PC-9 (cell line): ENCODE measurements at regions not wholly inside any gene's neighbourhood (a gene's known extent, or its start where the extent isn't known, plus 50 kb on each side); places are given as distances from the start of the nearest gene placed in this dataset.

Experiments used
- BruUV-seq: library from RNA; stranded (reverse); fragments of 400-500 nt; replicated peaks from 2 replicates; lab custom pipeline; 2021; lab: Mats Ljungman, UMichigan
- CTCF ChIA-PET: fragments of 300-600 bp; sonication (Branson Sonifier 250); formaldehyde crosslinking; loops from one replicate; lab custom pipeline; 2022; ENCODE audit warnings: antibody characterized with exemption; lab: Charles Lee
- POLR2A ChIA-PET: fragments of 300-600 bp; sonication (Branson Sonifier 250); formaldehyde crosslinking; loops from one replicate; lab custom pipeline; 2022; ENCODE audit warnings: antibody characterized with exemption; ENCODE audit not compliant: unreplicated experiment; lab: Charles Lee
- DNase-seq, 2 experiments: peaks; one replicate each; pipeline versions ENCODE4 v3.0.0 to v3.0.0-alpha.2; 2015 to 2022; ENCODE audit warnings: mixed read lengths in 1 of 2
- H2AFZ ChIP-seq: fragments of 200-600 bp; sonication (generic); 2 replicates; pipeline ENCODE4 v1.8.1; 2017; ENCODE audit warnings: antibody characterized with exemption
- H3F3A ChIP-seq: fragments of 200-600 bp; sonication (generic); 2 replicates; pipeline ENCODE4 v1.8.1; 2017; ENCODE audit warnings: antibody characterized with exemption, mild to moderate bottlenecking, low read depth; ENCODE audit not compliant: insufficient read depth
- H3K27ac ChIP-seq: fragments of 200-600 bp; sonication (generic); 2 replicates; pipeline ENCODE4 v1.6.1; 2016; ENCODE audit warnings: mixed run types
- H3K27me3 ChIP-seq: fragments of 200-600 bp; sonication (generic); 2 replicates; pipeline ENCODE4 v1.6.1; 2016; ENCODE audit warnings: low read depth, mixed run types; ENCODE audit not compliant: insufficient read depth
- H3K36me3 ChIP-seq: fragments of 200-600 bp; sonication (generic); 2 replicates; pipeline ENCODE4 v1.6.1; 2016; ENCODE audit warnings: low read depth, mixed run types
- H3K4me1 ChIP-seq: fragments of 200-600 bp; sonication (generic); replicated peaks from 2 replicates; pipeline ENCODE4 v1.6.1; 2016; ENCODE audit warnings: mixed run types; ENCODE audit not compliant: insufficient read depth
- H3K4me2 ChIP-seq: fragments of 200-600 bp; sonication (generic); 2 replicates; pipeline ENCODE4 v1.6.1; 2017; ENCODE audit warnings: mixed run types
- H3K4me3 ChIP-seq: fragments of 200-600 bp; sonication (generic); 2 replicates; pipeline ENCODE4 v1.6.1; 2016; ENCODE audit warnings: mixed run types
- H3K79me2 ChIP-seq: fragments of 200-600 bp; sonication (generic); 2 replicates; pipeline ENCODE4 v1.6.1; 2017; ENCODE audit warnings: low read depth, mixed run types
- H3K9me2 ChIP-seq: fragments of 200-600 bp; sonication (generic); 2 replicates; pipeline ENCODE4 v1.8.1; 2017; ENCODE audit warnings: mild to moderate bottlenecking; ENCODE audit not compliant: insufficient read depth
- H3K9me3 ChIP-seq: fragments of 200-600 bp; sonication (generic); 2 replicates; pipeline ENCODE4 v1.8.1; 2016; ENCODE audit warnings: low read depth; ENCODE audit not compliant: insufficient read depth
- H4K20me1 ChIP-seq: fragments of 200-600 bp; sonication (generic); 2 replicates; pipeline ENCODE4 v1.8.1; 2017; ENCODE audit not compliant: insufficient read depth
- CTCF ChIP-seq: fragments of 200-600 bp; sonication (generic); conservative IDR thresholded peaks from 2 replicates; pipeline ENCODE4 v1.6.1; 2017; ENCODE audit warnings: mixed run types, antibody characterized with exemption, mild to moderate bottlenecking, moderate library complexity
- EZH2 ChIP-seq: fragments of 200-600 bp; sonication (generic); IDR thresholded peaks from 2 replicates; pipeline ENCODE4 v1.8.0; 2017; ENCODE audit warnings: antibody characterized with exemption, low read depth
- intact Hi-C: fragments of 100-400 bp; cut with micrococcal nuclease; formaldehyde crosslinking; loops from one replicate; pipeline ENCODE4 v1.10.0; 2022; ENCODE audit not compliant: unreplicated experiment

- BruUV-seq: no TSS peak
- Histone ChIP-seq H3K4me1 (no peaks in the 10 kb centered on the region), H3F3A (no peaks in the 10 kb centered on the region), H3K79me2 (no peaks in the 10 kb centered on the region), H3K27me3 (peaks cover 48% of the 10 kb centered on the region), H2AFZ (no peak overlapping the region), H3K27ac (no peak overlapping the region), H3K9me3 (no peaks in the 10 kb centered on the region), H3K4me3 (no peak overlapping the region), H3K4me2 (no peak overlapping the region), H3K36me3 (no peaks in the 10 kb centered on the region), H4K20me1 (no peaks in the 10 kb centered on the region), H3K9me2 (no peaks in the 10 kb centered on the region)
- intact Hi-C loops: no loop called here
- CTCF ChIA-PET: no interaction called here
- TF ChIP-seq CTCF: peak; percentile 66
- no peak for TF ChIP-seq EZH2
- peak in 1 of 2 experiments; percentile 7 for DNase-seq
- POLR2A ChIA-PET: no interaction called here
These were observed 85.6 kb downstream of the CD8B2 start for GRCh38 chr2:106572541-106573450.

GRCh38 chr2:106573773-106574172, 86.6 kb downstream of the CD8B2 start:
- Histone ChIP-seq H3K79me2 (no peaks in the 10 kb centered on the region), H3K27me3 (peaks cover 54% of the 10 kb centered on the region), H4K20me1 (no peaks in the 10 kb centered on the region), H3K9me2 (no peaks in the 10 kb centered on the region), H3K4me1 (no peaks in the 10 kb centered on the region), H3K4me2 (no peak overlapping the region), H3K4me3 (no peak overlapping the region), H3K27ac (no peak overlapping the region), H2AFZ (no peak overlapping the region), H3F3A (no peaks in the 10 kb centered on the region), H3K9me3 (no peaks in the 10 kb centered on the region), H3K36me3 (no peaks in the 10 kb centered on the region)
- CTCF ChIA-PET: no interaction called here
- no peak for DNase-seq
- BruUV-seq: no TSS peak
- intact Hi-C loops: no loop called here
- POLR2A ChIA-PET: no interaction called here
- TF ChIP-seq EZH2: no peak

- no TSS peak for BruUV-seq
- H3K4me3 ChIP-seq: no peak overlapping the region
- no peak overlapping the region for H3K27ac ChIP-seq
- TF ChIP-seq CTCF: no peak
- no peak for TF ChIP-seq EZH2
- peaks cover 63% of the 10 kb centered on the region for H3K27me3 ChIP-seq
- no peaks in the 10 kb centered on the region for H3K4me1 ChIP-seq
- no peaks in the 10 kb centered on the region for H4K20me1 ChIP-seq
- H3K9me2 ChIP-seq: no peaks in the 10 kb centered on the region
- DNase-seq: no peak
- no peaks in the 10 kb centered on the region for H3F3A ChIP-seq
- no peaks in the 10 kb centered on the region for H3K36me3 ChIP-seq
- ChIA-PET CTCF (no interaction called here), POLR2A (no interaction called here)
- H2AFZ ChIP-seq: no peak overlapping the region
- intact Hi-C loops: no loop called here
- H3K4me2 ChIP-seq: no peak overlapping the region
- no peaks in the 10 kb centered on the region for H3K79me2 ChIP-seq
- H3K9me3 ChIP-seq: no peaks in the 10 kb centered on the region
These were observed 88.8 kb downstream of the CD8B2 start for GRCh38 chr2:106575955-106576354.
